PC-9 (cell line): ENCODE measurements at regions not wholly inside any gene's neighbourhood (a gene's known extent, or its start where the extent isn't known, plus 50 kb on each side); places are given as distances from the start of the nearest gene placed in this dataset.

Source experiments
- BruUV-seq: library from RNA; stranded (reverse); fragments of 400-500 nt; replicated peaks from 2 replicates; lab custom pipeline; 2021; lab: Mats Ljungman, UMichigan
- CTCF ChIA-PET: fragments of 300-600 bp; sonication (Branson Sonifier 250); formaldehyde crosslinking; loops from one replicate; lab custom pipeline; 2022; ENCODE audit warnings: antibody characterized with exemption; lab: Charles Lee
- POLR2A ChIA-PET: fragments of 300-600 bp; sonication (Branson Sonifier 250); formaldehyde crosslinking; loops from one replicate; lab custom pipeline; 2022; ENCODE audit warnings: antibody characterized with exemption; ENCODE audit not compliant: unreplicated experiment; lab: Charles Lee
- DNase-seq, 2 experiments: peaks; one replicate each; pipeline versions ENCODE4 v3.0.0 to v3.0.0-alpha.2; 2015 to 2022; ENCODE audit warnings: mixed read lengths in 1 of 2
- H2AFZ ChIP-seq: fragments of 200-600 bp; sonication (generic); 2 replicates; pipeline ENCODE4 v1.8.1; 2017; ENCODE audit warnings: antibody characterized with exemption
- H3F3A ChIP-seq: fragments of 200-600 bp; sonication (generic); 2 replicates; pipeline ENCODE4 v1.8.1; 2017; ENCODE audit warnings: antibody characterized with exemption, mild to moderate bottlenecking, low read depth; ENCODE audit not compliant: insufficient read depth
- H3K27ac ChIP-seq: fragments of 200-600 bp; sonication (generic); 2 replicates; pipeline ENCODE4 v1.6.1; 2016; ENCODE audit warnings: mixed run types
- H3K27me3 ChIP-seq: fragments of 200-600 bp; sonication (generic); 2 replicates; pipeline ENCODE4 v1.6.1; 2016; ENCODE audit warnings: low read depth, mixed run types; ENCODE audit not compliant: insufficient read depth
- H3K36me3 ChIP-seq: fragments of 200-600 bp; sonication (generic); 2 replicates; pipeline ENCODE4 v1.6.1; 2016; ENCODE audit warnings: low read depth, mixed run types
- H3K4me1 ChIP-seq: fragments of 200-600 bp; sonication (generic); replicated peaks from 2 replicates; pipeline ENCODE4 v1.6.1; 2016; ENCODE audit warnings: mixed run types; ENCODE audit not compliant: insufficient read depth
- H3K4me2 ChIP-seq: fragments of 200-600 bp; sonication (generic); 2 replicates; pipeline ENCODE4 v1.6.1; 2017; ENCODE audit warnings: mixed run types
- H3K4me3 ChIP-seq: fragments of 200-600 bp; sonication (generic); 2 replicates; pipeline ENCODE4 v1.6.1; 2016; ENCODE audit warnings: mixed run types
- H3K79me2 ChIP-seq: fragments of 200-600 bp; sonication (generic); 2 replicates; pipeline ENCODE4 v1.6.1; 2017; ENCODE audit warnings: low read depth, mixed run types
- H3K9me2 ChIP-seq: fragments of 200-600 bp; sonication (generic); 2 replicates; pipeline ENCODE4 v1.8.1; 2017; ENCODE audit warnings: mild to moderate bottlenecking; ENCODE audit not compliant: insufficient read depth
- H3K9me3 ChIP-seq: fragments of 200-600 bp; sonication (generic); 2 replicates; pipeline ENCODE4 v1.8.1; 2016; ENCODE audit warnings: low read depth; ENCODE audit not compliant: insufficient read depth
- H4K20me1 ChIP-seq: fragments of 200-600 bp; sonication (generic); 2 replicates; pipeline ENCODE4 v1.8.1; 2017; ENCODE audit not compliant: insufficient read depth
- CTCF ChIP-seq: fragments of 200-600 bp; sonication (generic); conservative IDR thresholded peaks from 2 replicates; pipeline ENCODE4 v1.6.1; 2017; ENCODE audit warnings: mixed run types, antibody characterized with exemption, mild to moderate bottlenecking, moderate library complexity
- EZH2 ChIP-seq: fragments of 200-600 bp; sonication (generic); IDR thresholded peaks from 2 replicates; pipeline ENCODE4 v1.8.0; 2017; ENCODE audit warnings: antibody characterized with exemption, low read depth
- intact Hi-C: fragments of 100-400 bp; cut with micrococcal nuclease; formaldehyde crosslinking; loops from one replicate; pipeline ENCODE4 v1.10.0; 2022; ENCODE audit not compliant: unreplicated experiment

GRCh38 chr14:66078006-66078405 is 408.2 kb upstream of the CCDC196 start:
- Histone ChIP-seq H4K20me1 (no peaks in the 10 kb centered on the region), H3K36me3 (no peaks in the 10 kb centered on the region), H3K9me2 (no peaks in the 10 kb centered on the region), H3K9me3 (no peaks in the 10 kb centered on the region), H3K79me2 (no peaks in the 10 kb centered on the region), H2AFZ (no peak overlapping the region), H3K4me2 (no peak overlapping the region), H3K27me3 (peaks cover 11% of the 10 kb centered on the region), H3K4me1 (no peaks in the 10 kb centered on the region), H3F3A (no peaks in the 10 kb centered on the region), H3K4me3 (no peak overlapping the region), H3K27ac (no peak overlapping the region)
- no TSS peak for BruUV-seq
- ChIA-PET CTCF (no interaction called here), POLR2A (no interaction called here)
- DNase-seq = no peak
- intact Hi-C loops = no loop called here
- TF ChIP-seq EZH2 (no peak), CTCF (no peak)

DNA sequence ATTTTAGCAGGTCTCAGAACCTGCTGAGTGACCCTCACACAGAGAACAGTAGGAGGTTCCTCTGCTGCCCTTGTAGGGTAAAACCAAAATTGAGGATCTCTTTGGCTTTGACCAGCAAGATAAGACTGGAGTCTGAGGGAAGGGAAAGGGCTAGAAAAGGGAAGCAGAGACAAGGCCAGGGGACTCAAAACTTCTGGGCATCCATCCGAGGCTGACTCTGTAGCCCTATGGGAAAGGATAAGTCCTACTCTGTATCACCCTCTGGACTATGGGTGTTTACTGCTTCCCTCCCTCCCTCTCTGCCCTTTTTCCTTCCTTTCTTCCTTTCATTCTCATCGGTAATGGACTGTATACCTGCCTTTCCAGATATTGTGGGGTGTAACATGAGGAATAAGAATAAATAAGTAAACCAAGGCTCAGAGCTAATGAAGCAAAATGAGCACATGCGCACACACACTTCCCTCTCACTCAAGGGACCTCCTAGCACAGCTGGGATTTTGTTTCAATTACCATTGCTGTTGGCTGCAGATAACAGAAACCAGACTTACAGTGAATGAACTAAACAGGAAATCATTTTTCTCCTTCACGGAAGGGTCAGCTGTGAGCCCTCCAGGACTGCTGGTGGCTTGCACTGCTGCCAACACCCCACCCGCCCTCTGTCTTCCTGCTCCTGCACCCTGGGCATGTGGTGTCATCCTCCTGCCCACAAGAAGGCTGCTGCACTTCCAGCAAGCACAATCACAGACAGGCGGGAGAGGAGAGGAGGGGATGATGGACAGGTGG is 404.4 kb upstream of the CCDC196 start:
- Histone ChIP-seq H3K4me3 (no peak overlapping the region), H3K27me3 (peaks cover 11% of the 10 kb centered on the region), H3K9me3 (no peaks in the 10 kb centered on the region), H3K36me3 (no peaks in the 10 kb centered on the region), H2AFZ (no peak overlapping the region), H4K20me1 (no peaks in the 10 kb centered on the region), H3K4me2 (no peak overlapping the region), H3F3A (no peaks in the 10 kb centered on the region), H3K79me2 (no peaks in the 10 kb centered on the region), H3K4me1 (no peaks in the 10 kb centered on the region), H3K9me2 (no peaks in the 10 kb centered on the region), H3K27ac (no peak overlapping the region)
- CTCF ChIA-PET = no interaction called here
- no peak for DNase-seq
- intact Hi-C loops = no loop called here
- TF ChIP-seq CTCF (no peak), EZH2 (no peak)
- no TSS peak for BruUV-seq
- POLR2A ChIA-PET = no interaction called here

DNA sequence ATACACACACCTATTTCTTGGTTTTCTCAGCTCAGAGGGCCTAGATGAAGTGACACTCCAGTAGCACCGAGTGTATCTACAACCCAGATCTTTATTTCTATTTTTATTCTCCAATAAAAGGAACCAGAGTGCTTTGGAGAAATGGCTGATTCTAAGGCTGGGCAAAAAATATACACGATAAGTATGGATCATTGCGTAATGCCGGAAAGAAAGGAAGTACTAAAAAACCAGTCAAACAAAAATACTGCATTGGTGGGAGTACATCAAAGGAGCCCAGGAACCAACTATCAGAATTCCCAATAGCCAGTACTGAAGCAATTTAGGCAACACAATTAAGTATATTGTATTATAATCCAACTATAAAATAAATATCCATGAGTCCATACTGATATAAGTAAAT is 400.9 kb upstream of the CCDC196 start:
- Histone ChIP-seq H2AFZ (no peak overlapping the region), H3F3A (no peaks in the 10 kb centered on the region), H3K9me2 (no peaks in the 10 kb centered on the region), H3K4me2 (no peak overlapping the region), H3K27ac (no peak overlapping the region), H3K9me3 (no peaks in the 10 kb centered on the region), H3K79me2 (no peaks in the 10 kb centered on the region), H3K36me3 (no peaks in the 10 kb centered on the region), H3K4me1 (no peaks in the 10 kb centered on the region), H4K20me1 (no peaks in the 10 kb centered on the region), H3K27me3 (no peaks in the 10 kb centered on the region), H3K4me3 (no peak overlapping the region)
- no peak for DNase-seq
- BruUV-seq = no TSS peak
- ChIA-PET CTCF (no interaction called here), POLR2A (no interaction called here)
- intact Hi-C loops = no loop called here
- TF ChIP-seq EZH2 = no peak
- TF ChIP-seq CTCF = no peak
